ENCODE measurements at regions not wholly inside any gene's neighbourhood (a gene's known extent, or its start where the extent isn't known, plus 50 kb on each side); places are given as distances from the start of the nearest gene placed in this dataset.
"Not testable (repeated sequence)": the region's sequence is repeated elsewhere in the genome, so short reads cannot be mapped to it uniquely, and the experiment has no call there.

DNA sequence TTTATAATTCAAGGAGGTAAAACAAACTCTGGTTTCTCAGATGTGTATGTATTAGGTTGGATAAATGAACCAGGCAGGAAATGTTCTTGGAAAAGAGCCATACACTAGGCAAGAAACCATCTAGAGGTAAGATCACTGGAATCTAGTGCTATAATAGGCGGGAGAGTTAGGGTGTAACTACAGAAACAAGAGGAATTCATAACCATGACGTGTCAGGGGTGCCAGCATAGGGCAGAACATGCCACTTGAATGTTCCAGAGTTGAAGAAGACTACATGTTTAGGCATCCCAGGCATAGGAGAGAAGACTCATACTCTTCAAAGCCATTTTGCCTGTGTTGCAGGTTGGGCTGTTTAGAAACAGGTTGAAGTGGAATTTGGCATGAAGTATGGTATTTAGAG is 198.7 kb downstream of the CCNG2 start:
- Histone ChIP-seq H3K4me3 (no peak overlapping the region), H3K9ac (ENCODE audit: insufficient read depth in 1 of 2, low read length in 2 of 2) (no peak overlapping the region), H3K9me3 (ENCODE audit: control insufficient read depth in 4 of 4, insufficient read depth in 3 of 4, low read length in 3 of 4) (no peaks in the 10 kb centered on the region), H3K4me1 (ENCODE audit: control insufficient read depth in 5 of 5, insufficient read depth in 5 of 5, low read length in 5 of 5) (no peaks in the 10 kb centered on the region), H3K27ac (ENCODE audit: low read depth in 1 of 2, low read length in 1 of 2) (no peak overlapping the region), H3K27me3 (ENCODE audit: control insufficient read depth in 3 of 3, insufficient read depth in 3 of 3, low read length in 2 of 3) (no peaks in the 10 kb centered on the region), H3K36me3 (ENCODE audit: control insufficient read depth in 4 of 4, insufficient read depth in 4 of 4, low read length in 4 of 4) (no peaks in the 10 kb centered on the region)
- 80 to 86% methylated on average over 2 of the region's 2 CpGs for WGBS, 2 donors
- no peak for DNase-seq
- TF ChIP-seq, protein P1, sequence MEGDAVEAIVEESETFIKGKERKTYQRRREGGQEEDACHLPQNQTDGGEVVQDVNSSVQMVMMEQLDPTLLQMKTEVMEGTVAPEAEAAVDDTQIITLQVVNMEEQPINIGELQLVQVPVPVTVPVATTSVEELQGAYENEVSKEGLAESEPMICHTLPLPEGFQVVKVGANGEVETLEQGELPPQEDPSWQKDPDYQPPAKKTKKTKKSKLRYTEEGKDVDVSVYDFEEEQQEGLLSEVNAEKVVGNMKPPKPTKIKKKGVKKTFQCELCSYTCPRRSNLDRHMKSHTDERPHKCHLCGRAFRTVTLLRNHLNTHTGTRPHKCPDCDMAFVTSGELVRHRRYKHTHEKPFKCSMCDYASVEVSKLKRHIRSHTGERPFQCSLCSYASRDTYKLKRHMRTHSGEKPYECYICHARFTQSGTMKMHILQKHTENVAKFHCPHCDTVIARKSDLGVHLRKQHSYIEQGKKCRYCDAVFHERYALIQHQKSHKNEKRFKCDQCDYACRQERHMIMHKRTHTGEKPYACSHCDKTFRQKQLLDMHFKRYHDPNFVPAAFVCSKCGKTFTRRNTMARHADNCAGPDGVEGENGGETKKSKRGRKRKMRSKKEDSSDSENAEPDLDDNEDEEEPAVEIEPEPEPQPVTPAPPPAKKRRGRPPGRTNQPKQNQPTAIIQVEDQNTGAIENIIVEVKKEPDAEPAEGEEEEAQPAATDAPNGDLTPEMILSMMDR (IDR thresholded peaks at IDR 0.05; ENCODE audit: control extremely low read depth, extremely low read depth): no peak
- ATAC-seq (ENCODE audit: insufficient read depth, low FRiP score): no peak

DNA sequence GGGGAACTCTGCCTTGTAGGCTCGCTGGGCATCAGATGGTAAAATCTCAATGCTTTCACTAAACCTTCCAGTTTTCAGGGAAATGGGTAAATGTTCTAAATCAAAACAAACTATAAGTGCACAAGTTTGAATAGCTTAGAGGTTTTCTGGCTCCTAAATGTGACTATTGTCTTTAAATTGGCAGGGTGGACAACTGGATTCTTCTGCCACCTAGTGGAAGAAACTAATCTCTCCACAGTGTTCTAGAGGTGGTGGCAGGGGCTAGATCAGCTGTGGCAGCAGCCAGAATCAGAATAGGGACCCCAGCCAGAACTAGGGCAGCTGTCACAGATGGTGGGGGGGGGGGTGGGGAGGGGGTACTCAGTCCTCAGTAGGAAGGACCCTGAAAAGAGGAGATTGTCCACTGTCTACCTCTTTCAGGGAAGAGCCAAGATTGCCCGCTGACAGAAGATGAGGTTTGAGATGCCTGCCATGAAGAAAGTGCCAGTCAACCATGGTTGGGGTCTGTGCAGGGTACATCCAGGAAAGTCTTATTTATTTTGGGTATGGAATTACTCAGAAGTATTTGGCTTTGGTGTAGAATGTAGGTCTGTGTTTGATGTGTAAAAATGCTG is 201.4 kb downstream of the CCNG2 start:
- H3K9ac ChIP-seq (ENCODE audit: insufficient read depth in 1 of 2, low read length in 2 of 2): no peak overlapping the region
- H3K27ac ChIP-seq (ENCODE audit: low read depth in 1 of 2, low read length in 1 of 2): no peak overlapping the region
- whole genome bisulfite sequencing, 2 donors: 91 to 96% methylated on average over 2 of the region's 2 CpGs
- TF ChIP-seq, protein P1 (IDR thresholded peaks at IDR 0.05; ENCODE audit: control extremely low read depth, extremely low read depth): no peak
- DNase-seq: peak; percentile 34 to 74 (median 63)
- ATAC-seq (ENCODE audit: insufficient read depth, low FRiP score): no peak
- H3K36me3 ChIP-seq (ENCODE audit: control insufficient read depth in 4 of 4, insufficient read depth in 4 of 4, low read length in 4 of 4): no peaks in the 10 kb centered on the region
- no peak overlapping the region for H3K4me3 ChIP-seq
- H3K9me3 ChIP-seq (ENCODE audit: control insufficient read depth in 4 of 4, insufficient read depth in 3 of 4, low read length in 3 of 4): no peaks in the 10 kb centered on the region
- H3K27me3 ChIP-seq (ENCODE audit: control insufficient read depth in 3 of 3, insufficient read depth in 3 of 3, low read length in 2 of 3): no peaks in the 10 kb centered on the region
- no peaks in the 10 kb centered on the region for H3K4me1 ChIP-seq (ENCODE audit: control insufficient read depth in 5 of 5, insufficient read depth in 5 of 5, low read length in 5 of 5)

DNA sequence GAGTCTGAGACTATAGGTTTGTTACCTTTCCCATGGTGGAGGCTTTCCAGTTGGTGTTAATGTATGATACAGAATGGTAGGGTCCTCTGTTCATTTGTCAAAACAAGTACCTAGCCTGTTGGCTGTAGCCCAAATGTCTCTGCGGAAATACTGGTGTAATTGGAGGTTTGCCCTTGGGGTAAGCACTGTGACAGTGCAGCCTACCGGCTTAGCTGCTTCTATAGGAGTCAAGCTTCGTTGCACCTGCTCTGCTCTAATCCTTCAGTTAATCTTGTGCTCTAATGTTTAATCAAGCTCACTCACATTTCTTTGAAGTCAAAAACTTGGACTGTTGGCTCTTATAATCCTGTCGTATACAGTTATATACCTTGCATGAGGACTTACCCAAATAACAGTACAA is 203.4 kb downstream of the CCNG2 start:
- H3K27me3 ChIP-seq (ENCODE audit: control insufficient read depth in 3 of 3, insufficient read depth in 3 of 3, low read length in 2 of 3): no peaks in the 10 kb centered on the region
- no peaks in the 10 kb centered on the region for H3K36me3 ChIP-seq (ENCODE audit: control insufficient read depth in 4 of 4, insufficient read depth in 4 of 4, low read length in 4 of 4)
- DNase-seq: peak; percentile 20 to 48 (median 30)
- no peak overlapping the region for H3K27ac ChIP-seq (ENCODE audit: low read depth in 1 of 2, low read length in 1 of 2)
- ATAC-seq (ENCODE audit: insufficient read depth, low FRiP score): no peak
- TF ChIP-seq, protein P1 (IDR thresholded peaks at IDR 0.05; ENCODE audit: control extremely low read depth, extremely low read depth): no peak
- H3K4me3 ChIP-seq: no peak overlapping the region
- H3K9me3 ChIP-seq (ENCODE audit: control insufficient read depth in 4 of 4, insufficient read depth in 3 of 4, low read length in 3 of 4): no peaks in the 10 kb centered on the region
- H3K4me1 ChIP-seq (ENCODE audit: control insufficient read depth in 5 of 5, insufficient read depth in 5 of 5, low read length in 5 of 5): no peaks in the 10 kb centered on the region
- WGBS, 2 donors: 66 to 87% methylated on average over 4 of the region's 4 CpGs
- H3K9ac ChIP-seq (ENCODE audit: insufficient read depth in 1 of 2, low read length in 2 of 2): no peak overlapping the region

DNA sequence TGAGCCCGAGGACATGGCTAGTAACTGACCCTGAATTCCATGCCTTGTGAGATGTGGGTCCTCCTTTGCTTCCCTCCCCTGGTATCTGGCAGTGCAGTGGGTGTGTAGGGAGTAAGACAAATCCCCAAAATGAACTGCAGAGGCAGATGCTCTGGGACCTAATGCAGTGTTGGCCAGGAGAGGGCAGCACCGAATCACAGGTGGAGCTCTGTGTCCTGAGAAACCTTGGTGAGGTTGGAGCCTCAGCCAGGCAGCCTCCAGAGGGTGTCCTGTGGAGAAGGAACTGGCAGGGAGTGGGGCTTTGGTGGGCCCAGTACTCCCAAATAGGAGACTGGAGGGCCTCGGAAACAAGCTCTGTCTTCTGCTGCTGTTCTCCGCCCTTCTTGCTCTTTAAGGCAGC is 209.9 kb downstream of the CCNG2 start:
- DNase-seq; H3K27ac ChIP-seq (ENCODE audit: low read depth in 1 of 2, low read length in 1 of 2); H3K4me1 ChIP-seq (ENCODE audit: control insufficient read depth in 5 of 5, insufficient read depth in 5 of 5, low read length in 5 of 5); H3K9ac ChIP-seq (ENCODE audit: insufficient read depth in 1 of 2, low read length in 2 of 2); H3K27me3 ChIP-seq (ENCODE audit: control insufficient read depth in 3 of 3, insufficient read depth in 3 of 3, low read length in 2 of 3); H3K9me3 ChIP-seq (ENCODE audit: control insufficient read depth in 4 of 4, insufficient read depth in 3 of 4, low read length in 3 of 4); H3K36me3 ChIP-seq (ENCODE audit: control insufficient read depth in 4 of 4, insufficient read depth in 4 of 4, low read length in 4 of 4); H3K4me3 ChIP-seq; ATAC-seq (ENCODE audit: insufficient read depth, low FRiP score): not testable (repeated sequence)
- WGBS, 2 donors: 65 to 76% methylated on average over 3 of the region's 4 CpGs
